GM12878 (cell line): ENCODE measurements at regions not wholly inside any gene's neighbourhood (a gene's known extent, or its start where the extent isn't known, plus 50 kb on each side); places are given as distances from the start of the nearest gene placed in this dataset.

Source experiments
- ATAC-seq: fragments of 200-7000 bp; cut with Tn5 transposase; 3 replicates; pipeline ENCODE4 v1.9.1; 2020; ENCODE audit warnings: mild to moderate bottlenecking, moderate library complexity
- BruUV-seq: library from RNA; stranded (reverse); fragments of 400-500 nt; replicated peaks from 2 replicates; lab custom pipeline; 2021; lab: Mats Ljungman, UMichigan
- CTCF ChIA-PET: fragments of 300-600 bp; sonication (Branson Sonifier 250); formaldehyde crosslinking; extraction: SDS; loops from one replicate; lab custom pipeline; 2021; ENCODE audit warnings: inconsistent platforms; lab: Yijun Ruan, JAX
- POLR2A ChIA-PET: fragments of 350-600 bp; formaldehyde crosslinking; extraction: SDS; loops from one replicate; lab custom pipeline; 2021; ENCODE audit warnings: inconsistent platforms; lab: Charles Lee
- RAD21 ChIA-PET: fragments of 300-600 bp; sonication (Branson Sonifier 250); formaldehyde crosslinking; loops from one replicate; lab custom pipeline; 2023; ENCODE audit warnings: antibody characterized with exemption; ENCODE audit not compliant: unreplicated experiment; lab: Charles Lee
- SMC1A ChIA-PET: fragments of 300-600 bp; sonication (Branson Sonifier 250); formaldehyde crosslinking; loops from one replicate; lab custom pipeline; 2023; ENCODE audit not compliant: unreplicated experiment, uncharacterized antibody; lab: Charles Lee
- DNase-seq: peaks from one replicate; pipeline ENCODE4 v3.0.0-alpha.2; 2011; ENCODE audit warnings: low read depth, low spot score
- FAIRE-seq: peaks from 3 replicates; lab custom pipeline; 2011; peaks lifted over from hg19 to GRCh38; lab: Jason Lieb, UNC
- H2AFZ ChIP-seq: 2 replicates; pipeline ENCODE4 v1.6.0; 2011; ENCODE audit warnings: low read depth, low read length, control low read depth; ENCODE audit not compliant: control insufficient read depth
- H3K27ac ChIP-seq: 2 replicates; pipeline ENCODE4 v1.5.1; 2011; ENCODE audit warnings: control low read depth; ENCODE audit not compliant: control insufficient read depth, insufficient read depth
- H3K27me3 ChIP-seq, 2 experiments: replicated peaks in 1 of 2; 2 replicates each; pipeline versions ENCODE4 v1.6.0 to v1.6.1; 2011; ENCODE audit warnings: low read length in 1 of 2; ENCODE audit not compliant: control insufficient read depth in 2 of 2, insufficient read depth in 2 of 2
- H3K36me3 ChIP-seq, 2 experiments: 2 replicates each; pipeline ENCODE4 v1.5.1; 2011; ENCODE audit warnings: low read length in 1 of 2; ENCODE audit not compliant: control insufficient read depth in 2 of 2, insufficient read depth in 2 of 2
- H3K4me1 ChIP-seq: 2 replicates; pipeline ENCODE4 v1.6.1; 2011; ENCODE audit warnings: mild to moderate bottlenecking, low read length, moderate library complexity, mixed read lengths; ENCODE audit not compliant: control insufficient read depth, insufficient read depth
- H3K4me2 ChIP-seq: 2 replicates; pipeline ENCODE4 v1.6.0; 2011; ENCODE audit warnings: control low read depth; ENCODE audit not compliant: control insufficient read depth, insufficient read depth
- H3K4me3 ChIP-seq: fragments of 200-600 bp; sonication (generic); 2 replicates; pipeline ENCODE4 v1.5.1; 2016
- H3K79me2 ChIP-seq: 2 replicates; pipeline ENCODE4 v1.6.0; 2011; ENCODE audit warnings: low read length; ENCODE audit not compliant: control insufficient read depth, insufficient read depth
- H3K9ac ChIP-seq: 2 replicates; pipeline ENCODE4 v1.8.0; 2011; ENCODE audit warnings: low read length, control low read depth, mixed read lengths; ENCODE audit not compliant: control insufficient read depth, insufficient read depth
- H3K9me3 ChIP-seq: replicated peaks from 3 replicates; pipeline ENCODE4 v1.5.1; 2011; ENCODE audit warnings: mild to moderate bottlenecking, low read length; ENCODE audit not compliant: control insufficient read depth, insufficient read depth
- H4K20me1 ChIP-seq: 2 replicates; pipeline ENCODE4 v1.6.0; 2011; ENCODE audit not compliant: control insufficient read depth, insufficient read depth
- BMI1 ChIP-seq: fragments of 450-650 bp; IDR thresholded peaks from 2 replicates; pipeline ENCODE4 v1.6.1; 2016; ENCODE audit warnings: mild to moderate bottlenecking, moderate library complexity, borderline replicate concordance
- GATAD2B ChIP-seq: fragments of 450-650 bp; conservative IDR thresholded peaks from 2 replicates; pipeline ENCODE4 v1.6.1; 2017; ENCODE audit warnings: low read depth, mild to moderate bottlenecking, moderate library complexity
- SREBF2 ChIP-seq: IDR thresholded peaks from 2 replicates; pipeline ENCODE4 v1.6.1; 2012; ENCODE audit warnings: mild to moderate bottlenecking, low read length
- ZZZ3 ChIP-seq: IDR thresholded peaks from 2 replicates; pipeline ENCODE4 v1.6.1; 2011; ENCODE audit warnings: low read depth; ENCODE audit not compliant: control insufficient read depth, insufficient read length
- WGBS: methylation state at CpG from one replicate; pipeline ENCODE4 v1.1.6; 2016; ENCODE audit warnings: low lambda C conversion rate; ENCODE audit not compliant: insufficient replicate concordance, insufficient coverage; ENCODE audit errors: missing lambda C conversion rate; 5-methylcytosine and 5-hydroxymethylcytosine counted together
- in situ Hi-C: fragments of 300-500 bp; cut with MboI; formaldehyde crosslinking; loops from 9 replicates; pipeline ENCODE4 v1.14.3; 2018; ENCODE audit warnings: mixed read lengths
- intact Hi-C: fragments of 100-400 bp; cut with micrococcal nuclease; formaldehyde crosslinking; loops from one replicate; pipeline ENCODE4 v1.14.2; 2022; ENCODE audit not compliant: unreplicated experiment
- TF ChIP-seq, protein P1 (sequence below): IDR thresholded peaks from 2 replicates; pipeline ENCODE4 v1.6.1; 2011; ENCODE audit warnings: borderline replicate concordance, low read depth, mild to moderate bottlenecking, moderate library complexity, mixed read lengths, low read length; ENCODE audit not compliant: insufficient read depth; ENCODE audit errors: extremely low read length

DNA sequence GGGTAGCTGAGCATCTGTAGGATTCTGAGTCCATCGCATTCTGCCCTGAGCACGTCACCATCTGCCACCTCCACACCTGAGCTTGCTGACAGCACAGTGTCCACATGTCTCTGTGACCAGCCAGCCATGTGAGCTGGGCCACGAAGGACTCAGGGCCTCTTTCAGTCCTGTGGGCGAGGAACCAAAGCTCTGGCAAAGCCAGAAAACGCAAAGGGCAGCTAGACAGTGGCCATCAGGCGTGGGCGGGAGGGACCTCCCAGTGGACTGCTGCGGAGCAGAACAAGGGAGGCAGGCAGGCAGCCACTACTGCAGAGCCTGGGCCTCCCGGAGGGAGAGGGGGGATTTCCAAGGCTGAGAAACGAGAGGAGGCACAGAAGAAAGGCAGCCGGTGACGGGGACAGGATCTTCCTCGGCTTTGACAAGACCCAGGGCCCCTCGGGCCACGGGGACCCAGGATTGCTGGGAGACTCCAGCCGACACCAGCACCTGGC, 274.6 kb upstream of the SALL3 start:
- 35% methylated on average over 16 of the region's 16 CpGs for WGBS
- H3K9ac ChIP-seq = no peak overlapping the region
- H3K4me3 ChIP-seq = no peak overlapping the region
- H3K27me3 ChIP-seq = no peaks in the 10 kb centered on the region
- TF ChIP-seq, protein P1, sequence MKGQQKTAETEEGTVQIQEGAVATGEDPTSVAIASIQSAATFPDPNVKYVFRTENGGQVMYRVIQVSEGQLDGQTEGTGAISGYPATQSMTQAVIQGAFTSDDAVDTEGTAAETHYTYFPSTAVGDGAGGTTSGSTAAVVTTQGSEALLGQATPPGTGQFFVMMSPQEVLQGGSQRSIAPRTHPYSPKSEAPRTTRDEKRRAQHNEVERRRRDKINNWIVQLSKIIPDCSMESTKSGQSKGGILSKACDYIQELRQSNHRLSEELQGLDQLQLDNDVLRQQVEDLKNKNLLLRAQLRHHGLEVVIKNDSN = no peak
- no peak for TF ChIP-seq ZZZ3
- TF ChIP-seq SREBF2 = no peak
- no peak for TF ChIP-seq BMI1
- intact Hi-C loops = no loop called here
- no peak overlapping the region for H3K4me2 ChIP-seq
- H3K79me2 ChIP-seq = no peaks in the 10 kb centered on the region
- no peak for FAIRE-seq
- H3K27ac ChIP-seq = no peak overlapping the region
- no peaks in the 10 kb centered on the region; the same call in 2 of the 3 replicates for H3K9me3 ChIP-seq
- in situ Hi-C loops = no loop called here
- CTCF ChIA-PET = no interaction called here
- RAD21 ChIA-PET = no interaction called here
- DNase-seq = no peak
- H3K36me3 ChIP-seq = no peaks in the 10 kb centered on the region
- ATAC-seq = no peak
- POLR2A ChIA-PET = no interaction called here
- no TSS peak for BruUV-seq
- H3K4me1 ChIP-seq = no peaks in the 10 kb centered on the region
- SMC1A ChIA-PET = no interaction called here
- H2AFZ ChIP-seq = no peak overlapping the region
- H4K20me1 ChIP-seq = no peaks in the 10 kb centered on the region

DNA sequence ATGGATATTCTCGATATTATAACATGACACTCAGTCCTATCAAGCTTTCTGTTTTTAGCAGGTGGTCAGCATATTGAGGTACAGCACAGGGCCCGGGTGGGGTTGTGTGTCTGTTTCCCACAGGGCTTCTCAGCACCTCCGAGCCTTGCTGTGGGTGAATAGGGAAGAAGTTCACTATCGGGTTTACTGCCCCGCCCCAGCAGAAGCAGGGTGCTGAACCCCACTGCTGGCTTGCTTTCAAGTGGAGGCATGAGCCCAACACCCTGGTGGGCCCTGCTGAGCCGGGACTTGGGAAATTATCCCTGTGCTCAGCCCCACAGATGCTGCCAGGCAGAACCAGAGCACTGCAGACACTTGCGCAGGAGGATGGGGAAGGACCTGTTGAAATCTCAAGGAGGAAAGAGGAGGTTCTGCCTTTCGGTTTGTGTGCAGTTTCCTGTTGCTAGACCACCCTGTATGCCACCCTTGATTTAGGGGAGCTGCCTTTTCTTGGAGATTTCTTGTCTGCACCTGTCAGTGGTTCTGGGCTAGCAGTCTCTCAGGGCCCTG, 270.3 kb upstream of the SALL3 start:
- no peaks in the 10 kb centered on the region for H4K20me1 ChIP-seq
- ChIA-PET CTCF (interaction anchor here (0.6 kb wide), 1 partner anchor 37 kb away, joined by 3 read pairs; no protein-coding TSS in a partner anchor), RAD21 (no interaction called here), POLR2A (no interaction called here), SMC1A (no interaction called here)
- no peaks in the 10 kb centered on the region for H3K27me3 ChIP-seq
- intact Hi-C loops (no loop called here), in situ Hi-C loops (no loop called here)
- no peak for TF ChIP-seq GATAD2B
- H3K4me2 ChIP-seq = no peak overlapping the region
- H3K9ac ChIP-seq = no peak overlapping the region
- DNase-seq (no peak), FAIRE-seq (no peak), ATAC-seq (no peak)
- no peaks in the 10 kb centered on the region for H3K79me2 ChIP-seq
- H3K9me3 ChIP-seq = no peaks in the 10 kb centered on the region; the same call in 2 of the 3 replicates
- no peak overlapping the region for H3K4me3 ChIP-seq
- H3K27ac ChIP-seq = no peak overlapping the region
- WGBS = 26% methylated on average over 8 of the region's 8 CpGs
- H3K36me3 ChIP-seq = no peaks in the 10 kb centered on the region
- H2AFZ ChIP-seq = no peak overlapping the region
- no TSS peak for BruUV-seq
- no peaks in the 10 kb centered on the region for H3K4me1 ChIP-seq
